H1 (cell line): ENCODE measurements at regions not wholly inside any gene's neighbourhood (a gene's known extent, or its start where the extent isn't known, plus 50 kb on each side); places are given as distances from the start of the nearest gene placed in this dataset.

ENCODE experiments used
- CTCF ChIA-PET: fragments of 300-600 bp; sonication (Branson Sonifier 250); formaldehyde crosslinking; loops from one replicate; lab custom pipeline; 2021; ENCODE audit not compliant: partially characterized antibody; lab: Charles Lee
- POLR2A ChIA-PET: fragments of 300-600 bp; sonication (Branson Sonifier 250); formaldehyde crosslinking; loops from one replicate; lab custom pipeline; 2021; ENCODE audit warnings: inconsistent platforms; ENCODE audit not compliant: partially characterized antibody; lab: Charles Lee
- DNase-seq, 2 experiments: peaks; one replicate each; pipeline versions ENCODE4 v3.0.0 to v3.0.0-alpha.2; 2010 to 2022; ENCODE audit warnings: low spot score in 2 of 2, low read depth in 1 of 2, mixed read lengths in 1 of 2
- FAIRE-seq: peaks from 2 replicates; lab custom pipeline; 2011; peaks lifted over from hg19 to GRCh38; lab: Jason Lieb, UNC
- H2AFZ ChIP-seq: 2 replicates; pipeline ENCODE4 v1.8.1; 2012; ENCODE audit warnings: low read length, inconsistent platforms
- H2AK5ac ChIP-seq: 2 replicates; pipeline ENCODE4 v1.6.1; 2013; ENCODE audit warnings: low read depth, low read length
- H2BK120ac ChIP-seq: replicated peaks from 2 replicates; pipeline ENCODE3; 2013; ENCODE audit warnings: low read depth, low read length, inconsistent platforms
- H2BK12ac ChIP-seq: 2 replicates; pipeline ENCODE4 v1.6.1; 2013; ENCODE audit warnings: low read depth, low read length
- H2BK15ac ChIP-seq: 2 replicates; pipeline ENCODE4 v1.6.1; 2013; ENCODE audit warnings: low read length
- H2BK20ac ChIP-seq: 2 replicates; pipeline ENCODE4 v1.6.1; 2013; ENCODE audit warnings: low read length
- H2BK5ac ChIP-seq: 2 replicates; pipeline ENCODE4 v1.6.1; 2013; ENCODE audit warnings: low read depth, low read length
- H3K14ac ChIP-seq: 2 replicates; pipeline ENCODE4 v1.6.1; 2013; ENCODE audit warnings: inconsistent platforms; ENCODE audit not compliant: insufficient read length
- H3K18ac ChIP-seq: 2 replicates; pipeline ENCODE4 v1.6.1; 2013; ENCODE audit warnings: low read length; ENCODE audit errors: extremely low read depth
- H3K23ac ChIP-seq: 2 replicates; pipeline ENCODE4 v1.6.1; 2013; ENCODE audit warnings: inconsistent platforms; ENCODE audit not compliant: insufficient read length
- H3K23me2 ChIP-seq: 2 replicates; pipeline ENCODE4 v1.6.1; 2013; ENCODE audit warnings: low read depth, low read length
- H3K27ac ChIP-seq: 2 replicates; pipeline ENCODE4 v1.6.1; 2011; ENCODE audit warnings: low read depth, low read length, inconsistent platforms
- H3K27me3 ChIP-seq, 4 experiments: replicated peaks in 1 of 4; 1 replicate in 1 of 4; 2 replicates in 3 of 4; pipeline versions ENCODE4 v1.6.1 to v1.8.1; 2011 to 2013; ENCODE audit warnings: low read length in 3 of 4, mild to moderate bottlenecking in 3 of 4, inconsistent platforms in 2 of 4, mixed read lengths in 2 of 4, moderate library complexity in 1 of 4; ENCODE audit not compliant: control insufficient read depth in 3 of 4, insufficient read depth in 3 of 4; ENCODE audit errors: extremely low read depth in 1 of 4
- H3K36me3 ChIP-seq, 4 experiments: 2 replicates each; pipeline versions ENCODE4 v1.6.1 to v1.8.1; 2011 to 2013; ENCODE audit warnings: mild to moderate bottlenecking in 4 of 4, low read length in 3 of 4, moderate library complexity in 2 of 4, control low read depth in 1 of 4, inconsistent platforms in 1 of 4; ENCODE audit not compliant: insufficient read depth in 4 of 4, control insufficient read depth in 2 of 4
- H3K4ac ChIP-seq: replicated peaks from 2 replicates; pipeline ENCODE3; 2013; ENCODE audit warnings: low read length, low read depth, mixed read lengths, inconsistent platforms; ENCODE audit not compliant: insufficient read length
- H3K4me1 ChIP-seq, 4 experiments: replicated peaks in 1 of 4; 1 replicate in 1 of 4; 2 replicates in 3 of 4; pipeline versions ENCODE4 v1.6.1 to v1.8.1; 2011 to 2013; ENCODE audit warnings: low read length in 3 of 4, inconsistent platforms in 2 of 4, mixed read lengths in 1 of 4; ENCODE audit not compliant: insufficient read depth in 4 of 4, control insufficient read depth in 3 of 4
- H3K4me2 ChIP-seq, 2 experiments: 2 replicates each; pipeline versions ENCODE4 v1.6.1 to v1.8.1; 2011 to 2013; ENCODE audit warnings: low read depth in 2 of 2, low read length in 2 of 2, control low read depth in 1 of 2, inconsistent platforms in 1 of 2, mild to moderate bottlenecking in 1 of 2; ENCODE audit not compliant: insufficient read depth in 1 of 2
- H3K4me3 ChIP-seq, 4 experiments: fragments of 200-600, 300-600 bp in 1 of 4; sonication (generic), shearing (Covaris generic), sonication (Bioruptor Twin) in 1 of 4; 2 replicates each; pipeline versions ENCODE4 v1.5.1 to v1.8.1; 2011 to 2016; ENCODE audit warnings: low read length in 4 of 4, low read depth in 3 of 4, control low read depth in 2 of 4, inconsistent platforms in 2 of 4, mild to moderate bottlenecking in 2 of 4, mixed read lengths in 1 of 4, moderate library complexity in 1 of 4; ENCODE audit not compliant: insufficient read depth in 2 of 4; ENCODE audit errors: extremely low read depth in 1 of 4
- H3K56ac ChIP-seq: replicated peaks from 2 replicates; pipeline ENCODE3; 2013; ENCODE audit warnings: low read depth, mild to moderate bottlenecking, mixed read lengths, low read length, inconsistent platforms; ENCODE audit not compliant: insufficient read length
- H3K79me1 ChIP-seq: 2 replicates; pipeline ENCODE4 v1.6.1; 2013; ENCODE audit warnings: low read depth, low read length, control low read depth
- H3K79me2 ChIP-seq, 2 experiments: 2 replicates each; pipeline versions ENCODE4 v1.6.1 to v1.8.1; 2012 to 2013; ENCODE audit warnings: low read length in 2 of 2, mild to moderate bottlenecking in 2 of 2, inconsistent platforms in 1 of 2; ENCODE audit not compliant: insufficient read depth in 2 of 2, control insufficient read depth in 1 of 2
- H3K9ac ChIP-seq, 4 experiments: replicated peaks in 1 of 4; 1 replicate in 1 of 4; 2 replicates in 3 of 4; pipeline versions ENCODE4 v1.6.1 to v1.8.1; 2011 to 2013; ENCODE audit warnings: low read depth in 3 of 4, low read length in 3 of 4, control low read depth in 2 of 4, mild to moderate bottlenecking in 2 of 4, moderate library complexity in 2 of 4, inconsistent platforms in 1 of 4; ENCODE audit errors: extremely low read depth in 1 of 4
- H3K9me3 ChIP-seq, 2 experiments: 2 replicates each; pipeline versions ENCODE4 v1.6.1 to v1.8.1; 2012 to 2013; ENCODE audit warnings: mild to moderate bottlenecking in 2 of 2, moderate library complexity in 2 of 2, control low read depth in 1 of 2, inconsistent platforms in 1 of 2, low read depth in 1 of 2, low read length in 1 of 2, mixed read lengths in 1 of 2; ENCODE audit not compliant: insufficient read depth in 2 of 2
- H4K20me1 ChIP-seq, 2 experiments: replicated peaks in 1 of 2; 2 replicates each; pipeline versions ENCODE3 to v1.8.1; 2011 to 2013; ENCODE audit warnings: inconsistent platforms in 2 of 2, low read length in 2 of 2, mild to moderate bottlenecking in 1 of 2; ENCODE audit not compliant: insufficient read depth in 2 of 2, control insufficient read depth in 1 of 2
- H4K5ac ChIP-seq: 2 replicates; pipeline ENCODE4 v1.6.1; 2013; ENCODE audit warnings: low read length, low read depth, mixed read lengths, inconsistent platforms; ENCODE audit not compliant: insufficient read length
- H4K8ac ChIP-seq: 2 replicates; pipeline ENCODE4 v1.8.0; 2013; ENCODE audit warnings: mild to moderate bottlenecking, moderate library complexity, low read length, inconsistent platforms; ENCODE audit not compliant: insufficient read depth; ENCODE audit errors: extremely low read depth
- H4K91ac ChIP-seq: replicated peaks from 2 replicates; pipeline ENCODE3; 2013; ENCODE audit warnings: low read length, mixed read lengths, inconsistent platforms; ENCODE audit not compliant: insufficient read length
- ATF3 ChIP-seq: IDR thresholded peaks from 2 replicates; pipeline ENCODE4 v1.6.1; 2011; ENCODE audit warnings: low read depth, mild to moderate bottlenecking, low read length; ENCODE audit not compliant: insufficient read depth
- EGR1 ChIP-seq: IDR thresholded peaks from 2 replicates; pipeline ENCODE4 v1.6.1; 2011; ENCODE audit warnings: low read depth, low read length, borderline replicate concordance
- HDAC6 ChIP-seq: IDR thresholded peaks from one replicate; pipeline ENCODE4 v1.7.1; 2012; ENCODE audit warnings: low read depth, mild to moderate bottlenecking, inconsistent platforms, low read length, moderate library complexity
- KDM1A ChIP-seq: fragments of 200-600, 300-600 bp; sonication (generic); IDR thresholded peaks from 2 replicates; pipeline ENCODE4 v1.7.1; 2016; ENCODE audit warnings: mild to moderate bottlenecking, low read length, borderline replicate concordance
- KDM4A ChIP-seq: IDR thresholded peaks from one replicate; pipeline ENCODE4 v1.7.1; 2012; ENCODE audit warnings: low read depth, mild to moderate bottlenecking, moderate library complexity, low read length, inconsistent platforms; ENCODE audit not compliant: severe bottlenecking
- POLR2AphosphoS5 ChIP-seq: IDR thresholded peaks from 2 replicates; pipeline ENCODE4 v1.6.1; 2011; ENCODE audit warnings: low read depth, low read length
- POU5F1 ChIP-seq: IDR thresholded peaks from 2 replicates; pipeline ENCODE4 v1.6.1; 2011; ENCODE audit warnings: low read depth, mild to moderate bottlenecking, low read length, moderate library complexity
- RNF2 ChIP-seq: fragments of 200-900, 300-1000 bp; sonication (generic); IDR thresholded peaks from 2 replicates; pipeline ENCODE4 v1.7.1; 2016; ENCODE audit warnings: borderline replicate concordance, low read depth, mild to moderate bottlenecking, antibody characterized with exemption, low read length; ENCODE audit not compliant: poor library complexity, severe bottlenecking; ENCODE audit errors: missing control alignments
- SIN3A ChIP-seq, 2 experiments: IDR thresholded peaks in 1 of 2; conservative IDR thresholded peaks in 1 of 2; 2 replicates each; pipeline ENCODE4 v1.6.1; 2011 to 2012; ENCODE audit warnings: low read length in 2 of 2, improper control_type of control experiment in 1 of 2, low read depth in 1 of 2, mild to moderate bottlenecking in 1 of 2
- SRF ChIP-seq: IDR thresholded peaks from 2 replicates; pipeline ENCODE4 v1.6.1; 2011; ENCODE audit warnings: mild to moderate bottlenecking, low read depth, low read length, moderate library complexity
- TAF7 ChIP-seq: optimal IDR thresholded peaks from 2 replicates; pipeline ENCODE3; 2011; ENCODE audit warnings: low read depth, mild to moderate bottlenecking, inconsistent platforms, low read length, moderate library complexity, borderline replicate concordance
- TCF12 ChIP-seq: IDR thresholded peaks from 2 replicates; pipeline ENCODE4 v1.6.1; 2011; ENCODE audit warnings: low read depth, mild to moderate bottlenecking, low read length
- USF2 ChIP-seq: IDR thresholded peaks from 2 replicates; pipeline ENCODE4 v1.6.1; 2011; ENCODE audit warnings: low read length, improper control_type of control experiment
- WGBS, 2 experiments: shearing (Covaris generic) in 1 of 2; methylation state at CpG; one replicate each; pipeline versions ENCODE4 v1.1.6 to v1.1.7; 2013 to 2015; ENCODE audit warnings: low lambda C conversion rate in 2 of 2, mixed read lengths in 2 of 2, inconsistent platforms in 1 of 2, low coverage in 1 of 2, missing lambda C conversion rate in 1 of 2; ENCODE audit not compliant: insufficient replicate concordance in 2 of 2, insufficient coverage in 1 of 2, insufficient read length in 1 of 2; ENCODE audit errors: extremely low coverage in 1 of 2, missing lambda C conversion rate in 1 of 2; 5-methylcytosine and 5-hydroxymethylcytosine counted together

- H4K20me1 ChIP-seq: no peaks in the 10 kb centered on the region
- ChIA-PET POLR2A (no interaction called here), CTCF (interaction anchor here (0.5 kb wide), 1 partner anchor 409 kb away, joined by 3 read pairs; no protein-coding TSS in a partner anchor)
- H4K8ac ChIP-seq: no peak overlapping the region
- no peak overlapping the region for H3K56ac ChIP-seq
- H2BK20ac ChIP-seq: no peak overlapping the region
- H3K4ac ChIP-seq: no peak overlapping the region
- no peaks in the 10 kb centered on the region for H3K4me1 ChIP-seq
- H3K23ac ChIP-seq: no peak overlapping the region
- no peak overlapping the region for H2AFZ ChIP-seq
- 94% methylated on average over 3 of the region's 3 CpGs; no CpG with 5 or more reads in 1 of the 2 experiments for WGBS, 2 experiments
- FAIRE-seq (no peak), DNase-seq (no peak)
- H2BK15ac ChIP-seq: no peak overlapping the region
- H2BK120ac ChIP-seq: no peak overlapping the region
- no peak overlapping the region for H3K18ac ChIP-seq
- H2BK5ac ChIP-seq: no peak overlapping the region
- H3K9me3 ChIP-seq: 0 out of 4 replicates have a peak, but pooled peaks cover 0 to 3% of the 10 kb centered on the region in 2 experiments
- H4K5ac ChIP-seq: no peak overlapping the region
- no peak overlapping the region for H3K14ac ChIP-seq
- H2BK12ac ChIP-seq: no peak overlapping the region
- no peaks in the 10 kb centered on the region for H3K79me1 ChIP-seq
- no peaks in the 10 kb centered on the region for H3K79me2 ChIP-seq
- H4K91ac ChIP-seq: no peak overlapping the region
- no peaks in the 10 kb centered on the region for H3K36me3 ChIP-seq
- no peaks in the 10 kb centered on the region for H3K23me2 ChIP-seq
- no peak overlapping the region for H2AK5ac ChIP-seq
- H3K4me3 ChIP-seq: no peak overlapping the region
- H3K27ac ChIP-seq: no peak overlapping the region
- H3K27me3 ChIP-seq: no peaks in the 10 kb centered on the region
- H3K4me2 ChIP-seq: no peak overlapping the region
- H3K9ac ChIP-seq: no peak overlapping the region
- TF ChIP-seq RNF2 (no peak), EGR1 (no peak), TAF7 (no peak), ATF3 (no peak), USF2 (no peak), POLR2AphosphoS5 (no peak), KDM1A (no peak), KDM4A (no peak), HDAC6 (no peak), SRF (no peak), SIN3A (conservative IDR thresholded peaks at IDR 0.05 in 1 of 2, IDR thresholded peaks at IDR 0.05 in 1 of 2; ENCODE audit: low read depth in 1 of 2, low read length in 2 of 2) (no peak), POU5F1 (no peak), TCF12 (no peak)
These were observed 121.5 kb upstream of the EGLN3 start for GRCh38 chr14:34072401-34072800.
